ENCODE measurements at regions not wholly inside any gene's neighbourhood (a gene's known extent, or its start where the extent isn't known, plus 50 kb on each side); places are given as distances from the start of the nearest gene placed in this dataset.
"Not testable (repeated sequence)": the region's sequence is repeated elsewhere in the genome, so short reads cannot be mapped to it uniquely, and the experiment has no call there.

DNA sequence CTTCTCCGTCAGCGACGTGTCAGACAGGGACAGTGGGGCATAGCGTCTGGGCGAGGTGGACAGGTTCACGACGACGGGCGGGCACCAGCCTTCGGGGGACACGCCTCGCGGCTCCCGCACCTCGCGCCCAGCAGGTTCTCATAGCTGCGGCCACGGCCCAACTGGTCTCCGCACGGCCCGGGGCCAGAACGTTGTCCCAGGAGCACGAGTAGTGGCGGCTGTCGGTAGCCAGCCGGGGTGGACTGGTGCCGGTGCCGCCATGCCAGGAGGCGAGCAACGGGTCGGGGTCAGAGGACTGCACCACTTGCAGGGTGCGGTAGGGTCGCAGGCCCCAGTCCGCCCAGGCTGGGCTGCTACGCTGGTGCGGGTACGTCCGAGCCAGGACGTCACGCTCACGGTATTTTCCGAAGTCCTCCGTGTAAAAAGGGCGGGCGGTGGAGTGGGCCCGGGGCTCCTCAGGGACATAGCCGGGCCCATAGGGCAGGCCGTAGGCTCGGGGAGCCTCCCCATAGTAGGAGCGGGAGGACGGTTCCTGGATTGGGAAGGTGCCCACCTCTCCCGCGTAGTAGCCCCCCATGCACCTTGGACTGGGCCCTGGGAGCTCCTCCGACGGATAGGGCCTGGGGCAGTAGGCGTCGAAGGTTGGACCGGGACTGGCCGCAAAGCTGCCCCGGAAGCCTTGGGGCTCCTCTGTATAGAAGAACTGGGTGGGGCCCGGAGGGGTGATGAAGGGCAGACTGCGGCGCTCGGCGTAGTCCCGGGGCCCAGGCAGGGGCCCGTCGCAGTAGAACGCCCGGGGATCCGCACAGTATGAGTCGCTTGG is 301.2 kb downstream of the CCDC74A start:
- TF ChIP-seq CTCF (IDR thresholded peaks at IDR 0.05; ENCODE audit: extremely low read depth in 1 of 2, insufficient read depth in 1 of 2, low read depth in 1 of 2, low read length in 2 of 2); EZH2 (IDR thresholded peaks at IDR 0.05; ENCODE audit: borderline replicate concordance, low read depth, low read length, severe bottlenecking); POLR2A (IDR thresholded peaks at IDR 0.05; ENCODE audit: low read depth, low read length); MYC (IDR thresholded peaks at IDR 0.05; ENCODE audit: low read depth, low read length); GATA2 (IDR thresholded peaks at IDR 0.05; ENCODE audit: insufficient read depth, insufficient read length, low read depth, low read length); POLR2AphosphoS5 (IDR thresholded peaks at IDR 0.05; ENCODE audit: insufficient read depth, low read depth, low read length); FOS (IDR thresholded peaks at IDR 0.05; ENCODE audit: borderline replicate concordance, insufficient read depth, low read length); JUN (IDR thresholded peaks at IDR 0.05; ENCODE audit: borderline replicate concordance, insufficient read depth, insufficient read length, low read depth): not testable (repeated sequence)
- TF ChIP-seq, protein P1, sequence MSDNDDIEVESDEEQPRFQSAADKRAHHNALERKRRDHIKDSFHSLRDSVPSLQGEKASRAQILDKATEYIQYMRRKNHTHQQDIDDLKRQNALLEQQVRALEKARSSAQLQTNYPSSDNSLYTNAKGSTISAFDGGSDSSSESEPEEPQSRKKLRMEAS (IDR thresholded peaks at IDR 0.05; ENCODE audit: insufficient read depth, insufficient read length) = not testable (repeated sequence)
